ENCODE measurements at regions not wholly inside any gene's neighbourhood (a gene's known extent, or its start where the extent isn't known, plus 50 kb on each side); places are given as distances from the start of the nearest gene placed in this dataset.
"Not testable (repeated sequence)": the region's sequence is repeated elsewhere in the genome, so short reads cannot be mapped to it uniquely, and the experiment has no call there.

- TF ChIP-seq EZH2phosphoT487 (conservative IDR thresholded peaks at IDR 0.05; ENCODE audit: low read length), result no peak
- TF ChIP-seq CTCF (IDR thresholded peaks at IDR 0.05; ENCODE audit: insufficient read depth, low read length, poor library complexity, severe bottlenecking), result no peak
- Histone ChIP-seq H4K20me1 (ENCODE audit: low read depth, low read length) (no peaks in the 10 kb centered on the region), H3K27me3 (ENCODE audit: low read length) (no peaks in the 10 kb centered on the region), H3K4me3 (ENCODE audit: insufficient read depth, low read length, poor library complexity, severe bottlenecking) (no peak overlapping the region), H3K4me2 (ENCODE audit: low read depth, low read length, poor library complexity, severe bottlenecking) (no peak overlapping the region), H3F3A (ENCODE audit: insufficient read depth) (no peaks in the 10 kb centered on the region), H3K79me2 (ENCODE audit: insufficient read depth, low read length) (no peaks in the 10 kb centered on the region), H2AFZ (ENCODE audit: low read depth, low read length, severe bottlenecking) (no peak overlapping the region), H3K9me3 (ENCODE audit: insufficient read depth, low read length) (no peaks in the 10 kb centered on the region), H3K36me3 (ENCODE audit: low read length) (no peaks in the 10 kb centered on the region), H3K27ac (ENCODE audit: low read depth, low read length) (no peak overlapping the region), H3K9ac (ENCODE audit: low read length) (no peak overlapping the region), H3K9me2 (replicated peaks; ENCODE audit: insufficient read depth, low read length) (no peaks in the 10 kb centered on the region)
Observed at GRCh38 chr5:176748967-176749935, 61.1 kb upstream of the UNC5A start.

DNA sequence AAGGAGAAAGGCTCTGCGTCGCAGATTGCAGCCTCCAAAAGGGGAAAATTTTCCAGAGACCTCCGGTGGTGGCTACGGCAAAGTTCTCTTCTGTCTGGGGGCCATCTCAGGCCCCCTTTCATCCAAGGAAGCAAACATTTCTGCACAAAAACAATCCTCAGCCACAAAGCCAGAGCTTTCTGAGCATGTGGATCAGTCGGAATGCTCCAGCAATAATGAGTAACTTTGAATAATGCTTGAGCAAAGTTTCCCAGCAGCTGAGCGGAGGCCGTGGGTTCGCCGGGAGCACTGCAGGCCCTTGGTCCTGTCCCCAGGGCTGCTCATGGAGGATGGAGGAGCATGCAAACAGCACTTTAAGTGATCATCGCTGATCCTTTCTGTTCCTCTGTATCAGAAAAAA, 60.2 kb upstream of the UNC5A start:
- Histone ChIP-seq H3F3A (ENCODE audit: insufficient read depth) (no peaks in the 10 kb centered on the region), H3K9me3 (ENCODE audit: insufficient read depth, low read length) (no peaks in the 10 kb centered on the region), H3K79me2 (ENCODE audit: insufficient read depth, low read length) (no peaks in the 10 kb centered on the region), H3K27ac (ENCODE audit: low read depth, low read length) (no peak overlapping the region), H2AFZ (ENCODE audit: low read depth, low read length, severe bottlenecking) (no peak overlapping the region), H3K36me3 (ENCODE audit: low read length) (no peaks in the 10 kb centered on the region), H3K4me2 (ENCODE audit: low read depth, low read length, poor library complexity, severe bottlenecking) (no peak overlapping the region), H4K20me1 (ENCODE audit: low read depth, low read length) (no peaks in the 10 kb centered on the region), H3K4me3 (ENCODE audit: insufficient read depth, low read length, poor library complexity, severe bottlenecking) (no peak overlapping the region), H3K9me2 (replicated peaks; ENCODE audit: insufficient read depth, low read length) (no peaks in the 10 kb centered on the region), H3K9ac (ENCODE audit: low read length) (no peak overlapping the region), H3K27me3 (ENCODE audit: low read length) (no peaks in the 10 kb centered on the region)
- no peak for TF ChIP-seq CTCF (IDR thresholded peaks at IDR 0.05; ENCODE audit: insufficient read depth, low read length, poor library complexity, severe bottlenecking)
- TF ChIP-seq EZH2phosphoT487 (conservative IDR thresholded peaks at IDR 0.05; ENCODE audit: low read length), result no peak

GRCh38 chr5:176754376-176754973, 55.9 kb upstream of the UNC5A start:
- Histone ChIP-seq H3K36me3 (ENCODE audit: low read length) (no peaks in the 10 kb centered on the region), H3K27ac (ENCODE audit: low read depth, low read length) (no peak overlapping the region), H3K9ac (ENCODE audit: low read length) (no peak overlapping the region), H3K9me2 (replicated peaks; ENCODE audit: insufficient read depth, low read length) (no peaks in the 10 kb centered on the region), H3K9me3 (ENCODE audit: insufficient read depth, low read length) (no peaks in the 10 kb centered on the region), H3K27me3 (ENCODE audit: low read length) (no peaks in the 10 kb centered on the region), H3K4me2 (ENCODE audit: low read depth, low read length, poor library complexity, severe bottlenecking) (no peak overlapping the region), H2AFZ (ENCODE audit: low read depth, low read length, severe bottlenecking) (no peak overlapping the region), H3F3A (ENCODE audit: insufficient read depth) (no peaks in the 10 kb centered on the region), H3K4me3 (ENCODE audit: insufficient read depth, low read length, poor library complexity, severe bottlenecking) (no peak overlapping the region), H3K79me2 (ENCODE audit: insufficient read depth, low read length) (no peaks in the 10 kb centered on the region), H4K20me1 (ENCODE audit: low read depth, low read length) (no peaks in the 10 kb centered on the region)
- TF ChIP-seq EZH2phosphoT487 (conservative IDR thresholded peaks at IDR 0.05; ENCODE audit: low read length), result no peak
- TF ChIP-seq CTCF (IDR thresholded peaks at IDR 0.05; ENCODE audit: insufficient read depth, low read length, poor library complexity, severe bottlenecking), result no peak

DNA sequence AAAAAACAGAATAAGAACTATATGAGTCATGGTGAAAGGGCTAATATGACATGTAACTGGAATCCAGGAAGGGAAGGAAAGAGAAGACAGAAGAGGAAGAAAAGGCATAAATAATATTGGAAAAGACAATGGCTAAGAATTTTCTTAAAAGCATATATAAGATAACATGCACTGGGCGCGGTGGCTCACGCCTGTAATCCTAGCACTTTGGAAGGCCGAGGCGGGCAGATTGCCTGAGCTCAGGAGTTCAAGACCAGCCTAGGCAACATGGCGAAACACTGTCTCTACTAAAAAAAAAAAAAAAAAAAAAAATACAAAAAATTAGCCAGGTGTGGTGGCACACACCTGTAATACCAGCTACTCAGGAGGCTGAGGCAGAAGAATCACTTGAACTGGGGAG, 54.8 kb upstream of the UNC5A start:
- H3F3A ChIP-seq (ENCODE audit: insufficient read depth); H3K9ac ChIP-seq (ENCODE audit: low read length); H3K4me2 ChIP-seq (ENCODE audit: low read depth, low read length, poor library complexity, severe bottlenecking); H4K20me1 ChIP-seq (ENCODE audit: low read depth, low read length); H3K27ac ChIP-seq (ENCODE audit: low read depth, low read length); H3K27me3 ChIP-seq (ENCODE audit: low read length); H3K79me2 ChIP-seq (ENCODE audit: insufficient read depth, low read length); H3K36me3 ChIP-seq (ENCODE audit: low read length); H3K9me2 ChIP-seq (replicated peaks; ENCODE audit: insufficient read depth, low read length); H2AFZ ChIP-seq (ENCODE audit: low read depth, low read length, severe bottlenecking); H3K9me3 ChIP-seq (ENCODE audit: insufficient read depth, low read length); H3K4me3 ChIP-seq (ENCODE audit: insufficient read depth, low read length, poor library complexity, severe bottlenecking): not testable (repeated sequence)

- H3K27ac ChIP-seq (ENCODE audit: low read depth, low read length); H3K36me3 ChIP-seq (ENCODE audit: low read length); H3K27me3 ChIP-seq (ENCODE audit: low read length); H4K20me1 ChIP-seq (ENCODE audit: low read depth, low read length); H2AFZ ChIP-seq (ENCODE audit: low read depth, low read length, severe bottlenecking); H3K79me2 ChIP-seq (ENCODE audit: insufficient read depth, low read length); H3K9me2 ChIP-seq (replicated peaks; ENCODE audit: insufficient read depth, low read length); H3F3A ChIP-seq (ENCODE audit: insufficient read depth); H3K4me3 ChIP-seq (ENCODE audit: insufficient read depth, low read length, poor library complexity, severe bottlenecking); H3K4me2 ChIP-seq (ENCODE audit: low read depth, low read length, poor library complexity, severe bottlenecking); H3K9ac ChIP-seq (ENCODE audit: low read length); H3K9me3 ChIP-seq (ENCODE audit: insufficient read depth, low read length): not testable (repeated sequence)
Observed at GRCh38 chr5:176757569-176757968, 52.8 kb upstream of the UNC5A start.
